NB4 (cell line): ENCODE measurements at regions not wholly inside any gene's neighbourhood (a gene's known extent, or its start where the extent isn't known, plus 50 kb on each side); places are given as distances from the start of the nearest gene placed in this dataset.

Experiments used
- CTCF ChIP-seq: IDR thresholded peaks from one replicate; pipeline ENCODE4 v1.5.1; 2012; ENCODE audit warnings: low read depth, low read length
- MAX ChIP-seq: IDR thresholded peaks from 2 replicates; pipeline ENCODE4 v1.6.1; 2011; ENCODE audit warnings: low read depth, low read length
- POLR2A ChIP-seq: IDR thresholded peaks from 2 replicates; pipeline ENCODE4 v1.6.1; 2011; ENCODE audit warnings: mild to moderate bottlenecking; ENCODE audit not compliant: insufficient read length; ENCODE audit errors: extremely low read depth

- TF ChIP-seq POLR2A (no peak), CTCF (no peak), MAX (no peak)
Observed at GRCh38 chr16:73143002-73143401, 95.1 kb upstream of the ZFHX3 start.
